ENCODE measurements at regions not wholly inside any gene's neighbourhood (a gene's known extent, or its start where the extent isn't known, plus 50 kb on each side); places are given as distances from the start of the nearest gene placed in this dataset.

DNA sequence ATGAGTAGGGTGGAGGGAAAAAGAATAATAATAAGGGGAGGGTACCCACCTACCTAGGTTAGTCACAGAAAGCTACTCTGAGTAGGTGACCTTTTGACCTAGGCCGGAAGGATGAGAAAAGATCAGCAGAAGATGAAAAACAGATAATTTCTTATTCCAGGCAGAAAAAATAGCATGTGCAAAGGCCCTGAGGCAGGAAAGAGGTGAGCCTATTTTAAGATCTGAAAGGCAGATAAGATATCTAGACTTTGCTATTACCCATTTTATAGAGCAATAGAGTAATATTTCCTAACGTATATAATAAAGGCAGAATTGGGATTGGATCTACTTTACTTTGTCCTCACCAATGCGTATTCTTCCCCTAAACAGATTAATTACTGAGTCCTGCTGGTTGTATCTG is 393.9 kb upstream of the MPDZ start:
- DNase-seq (no peak), ATAC-seq (ENCODE audit: low read depth in 2 of 2) (no peak)
- no peaks in the 10 kb centered on the region for H3K4me1 ChIP-seq (ENCODE audit: control insufficient read depth, insufficient read depth, low read length, poor library complexity, severe bottlenecking)
- H3K27me3 Mint-ChIP-seq = no peaks in the 10 kb centered on the region
- H3K27me3 ChIP-seq (ENCODE audit: control insufficient read depth, insufficient read depth, low read length) = no peaks in the 10 kb centered on the region
- no peak overlapping the region for H3K4me3 ChIP-seq (ENCODE audit: low read depth, low read length)
- H3K36me3 ChIP-seq (ENCODE audit: control insufficient read depth, insufficient read depth, low read length) = no peaks in the 10 kb centered on the region
- H3K4me1 Mint-ChIP-seq = no peaks in the 10 kb centered on the region
- no peak overlapping the region for H3K27ac ChIP-seq (ENCODE audit: insufficient read depth, low read length, poor library complexity, severe bottlenecking)
- H3K9me3 ChIP-seq (ENCODE audit: control insufficient read depth in 2 of 2, low read length in 2 of 2) = no peaks in the 10 kb centered on the region
- no peaks in the 10 kb centered on the region for H3K36me3 Mint-ChIP-seq
- H3K9me3 Mint-ChIP-seq = peaks cover 0 to 14% (median 9%) of the 10 kb centered on the region in 7 donors
- no peak overlapping the region for H3K27ac Mint-ChIP-seq
- H3K4me3 Mint-ChIP-seq = no peak overlapping the region

- DNase-seq = no peak
- Histone ChIP-seq H3K36me3 (ENCODE audit: control insufficient read depth, insufficient read depth, low read length) (no peaks in the 10 kb centered on the region), H3K4me1 (ENCODE audit: control insufficient read depth, insufficient read depth, low read length, poor library complexity, severe bottlenecking) (no peaks in the 10 kb centered on the region), H3K9me3 (ENCODE audit: control insufficient read depth in 2 of 2, low read length in 2 of 2) (no peaks in the 10 kb centered on the region), H3K27ac (ENCODE audit: insufficient read depth, low read length, poor library complexity, severe bottlenecking) (no peak overlapping the region), H3K4me3 (ENCODE audit: low read depth, low read length) (no peak overlapping the region), H3K27me3 (ENCODE audit: control insufficient read depth, insufficient read depth, low read length) (no peaks in the 10 kb centered on the region)
- Mint-ChIP-seq H3K4me3 (no peak overlapping the region), H3K9me3 (peaks cover 0 to 25% (median 12%) of the 10 kb centered on the region in 7 donors), H3K36me3 (no peaks in the 10 kb centered on the region), H3K27ac (no peak overlapping the region), H3K4me1 (no peaks in the 10 kb centered on the region), H3K27me3 (no peaks in the 10 kb centered on the region)
- no peak for ATAC-seq (ENCODE audit: low read depth in 2 of 2)
Observed at GRCh38 chr9:13665418-13666066, 386.1 kb upstream of the MPDZ start.

GRCh38 chr9:13661014-13661413 is 381.5 kb upstream of the MPDZ start:
- H3K4me3 Mint-ChIP-seq = peak overlapping the region in 1 of 4 donors; percentile 11
- no peaks in the 10 kb centered on the region for H3K36me3 Mint-ChIP-seq
- no peak overlapping the region for H3K4me3 ChIP-seq (ENCODE audit: low read depth, low read length)
- H3K36me3 ChIP-seq (ENCODE audit: control insufficient read depth, insufficient read depth, low read length) = no peaks in the 10 kb centered on the region
- H3K9me3 ChIP-seq (ENCODE audit: control insufficient read depth in 2 of 2, low read length in 2 of 2) = no peaks in the 10 kb centered on the region
- no peaks in the 10 kb centered on the region for H3K4me1 ChIP-seq (ENCODE audit: control insufficient read depth, insufficient read depth, low read length, poor library complexity, severe bottlenecking)
- H3K27me3 Mint-ChIP-seq = no peaks in the 10 kb centered on the region
- H3K27me3 ChIP-seq (ENCODE audit: control insufficient read depth, insufficient read depth, low read length) = no peaks in the 10 kb centered on the region
- DNase-seq (no peak), ATAC-seq (ENCODE audit: low read depth in 2 of 2) (no peak)
- H3K4me1 Mint-ChIP-seq = no peaks in the 10 kb centered on the region
- H3K9me3 Mint-ChIP-seq = peaks cover 0 to 18% (median 9%) of the 10 kb centered on the region in 7 donors
- H3K27ac ChIP-seq (ENCODE audit: insufficient read depth, low read length, poor library complexity, severe bottlenecking) = no peak overlapping the region
- no peak overlapping the region for H3K27ac Mint-ChIP-seq

GRCh38 chr9:13651969-13652663 is 372.6 kb upstream of the MPDZ start:
- Mint-ChIP-seq H3K36me3 (no peaks in the 10 kb centered on the region), H3K4me1 (no peaks in the 10 kb centered on the region), H3K9me3 (peaks cover 5 to 23% (median 8%) of the 10 kb centered on the region in 7 donors), H3K4me3 (no peak overlapping the region), H3K27ac (no peak overlapping the region), H3K27me3 (no peaks in the 10 kb centered on the region)
- Histone ChIP-seq H3K4me1 (ENCODE audit: control insufficient read depth, insufficient read depth, low read length, poor library complexity, severe bottlenecking) (no peaks in the 10 kb centered on the region), H3K9me3 (ENCODE audit: control insufficient read depth in 2 of 2, low read length in 2 of 2) (peaks cover 0 to 3% of the 10 kb centered on the region in 2 experiments), H3K36me3 (ENCODE audit: control insufficient read depth, insufficient read depth, low read length) (no peaks in the 10 kb centered on the region), H3K27ac (ENCODE audit: insufficient read depth, low read length, poor library complexity, severe bottlenecking) (no peak overlapping the region), H3K4me3 (ENCODE audit: low read depth, low read length) (no peak overlapping the region), H3K27me3 (ENCODE audit: control insufficient read depth, insufficient read depth, low read length) (no peaks in the 10 kb centered on the region)
- ATAC-seq (ENCODE audit: low read depth in 2 of 2) (no peak), DNase-seq (no peak)

GRCh38 chr9:13651526-13651925 is 372.0 kb upstream of the MPDZ start:
- peaks cover 5 to 23% (median 8%) of the 10 kb centered on the region in 7 donors for H3K9me3 Mint-ChIP-seq
- H3K27me3 Mint-ChIP-seq = no peaks in the 10 kb centered on the region
- H3K4me1 Mint-ChIP-seq = no peaks in the 10 kb centered on the region
- H3K27ac ChIP-seq (ENCODE audit: insufficient read depth, low read length, poor library complexity, severe bottlenecking) = no peak overlapping the region
- no peaks in the 10 kb centered on the region for H3K4me1 ChIP-seq (ENCODE audit: control insufficient read depth, insufficient read depth, low read length, poor library complexity, severe bottlenecking)
- ATAC-seq (ENCODE audit: low read depth in 2 of 2) (no peak), DNase-seq (no peak)
- no peaks in the 10 kb centered on the region for H3K36me3 Mint-ChIP-seq
- no peak overlapping the region for H3K27ac Mint-ChIP-seq
- H3K36me3 ChIP-seq (ENCODE audit: control insufficient read depth, insufficient read depth, low read length) = no peaks in the 10 kb centered on the region
- H3K27me3 ChIP-seq (ENCODE audit: control insufficient read depth, insufficient read depth, low read length) = no peaks in the 10 kb centered on the region
- H3K4me3 Mint-ChIP-seq = no peak overlapping the region
- peaks cover 0 to 3% of the 10 kb centered on the region in 2 experiments for H3K9me3 ChIP-seq (ENCODE audit: control insufficient read depth in 2 of 2, low read length in 2 of 2)
- no peak overlapping the region for H3K4me3 ChIP-seq (ENCODE audit: low read depth, low read length)

DNA sequence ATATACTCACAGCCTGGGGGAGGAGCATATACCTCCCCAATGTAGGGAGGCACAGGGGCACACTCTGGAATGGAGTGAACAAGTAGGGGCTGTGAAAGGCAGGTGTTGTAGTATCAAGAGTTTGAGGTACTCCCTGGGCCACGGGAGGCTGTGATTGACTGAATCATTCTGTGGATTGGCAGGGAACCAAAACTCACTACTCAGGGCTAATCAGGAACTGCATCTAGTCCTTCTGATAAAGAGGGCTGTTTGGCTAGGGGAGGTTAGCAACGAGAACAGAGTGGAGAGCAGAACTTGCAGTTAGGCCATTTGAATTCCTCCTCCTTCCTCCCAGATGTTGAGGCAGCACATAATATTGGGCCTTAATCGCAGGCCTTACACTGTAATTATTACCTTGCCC is 369.2 kb upstream of the MPDZ start:
- H3K36me3 ChIP-seq (ENCODE audit: control insufficient read depth, insufficient read depth, low read length) = no peaks in the 10 kb centered on the region
- no peak overlapping the region for H3K4me3 ChIP-seq (ENCODE audit: low read depth, low read length)
- Mint-ChIP-seq H3K36me3 (no peaks in the 10 kb centered on the region), H3K4me1 (no peaks in the 10 kb centered on the region), H3K27ac (no peak overlapping the region), H3K27me3 (no peaks in the 10 kb centered on the region), H3K4me3 (no peak overlapping the region), H3K9me3 (peaks cover 5 to 17% (median 7%) of the 10 kb centered on the region in 7 donors)
- H3K27me3 ChIP-seq (ENCODE audit: control insufficient read depth, insufficient read depth, low read length) = no peaks in the 10 kb centered on the region
- ATAC-seq (ENCODE audit: low read depth in 2 of 2) (no peak), DNase-seq (no peak)
- no peaks in the 10 kb centered on the region for H3K4me1 ChIP-seq (ENCODE audit: control insufficient read depth, insufficient read depth, low read length, poor library complexity, severe bottlenecking)
- H3K27ac ChIP-seq (ENCODE audit: insufficient read depth, low read length, poor library complexity, severe bottlenecking) = no peak overlapping the region
- peaks cover 0 to 3% of the 10 kb centered on the region in 2 experiments for H3K9me3 ChIP-seq (ENCODE audit: control insufficient read depth in 2 of 2, low read length in 2 of 2)

DNA sequence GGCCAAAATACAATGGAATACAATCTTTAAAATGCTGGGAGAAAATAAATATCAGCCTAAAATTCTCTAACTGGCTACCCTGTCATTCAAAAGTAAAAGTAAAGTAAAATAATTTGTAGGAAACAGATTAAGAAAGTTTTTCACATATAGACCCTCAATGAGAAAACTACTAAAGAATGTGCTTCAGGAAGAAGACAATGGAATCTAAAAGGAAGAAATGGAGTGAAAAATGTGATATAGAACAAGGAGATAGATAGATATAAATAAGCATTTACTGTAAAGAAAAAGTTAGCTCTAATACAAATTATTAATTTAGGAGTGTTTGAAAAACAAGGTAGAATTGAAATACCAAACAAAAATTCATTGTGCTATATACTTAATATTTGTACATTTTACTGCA is 368.6 kb upstream of the MPDZ start:
- no peaks in the 10 kb centered on the region for H3K4me1 ChIP-seq (ENCODE audit: control insufficient read depth, insufficient read depth, low read length, poor library complexity, severe bottlenecking)
- Mint-ChIP-seq H3K9me3 (peaks cover 5 to 16% (median 7%) of the 10 kb centered on the region in 7 donors), H3K36me3 (no peaks in the 10 kb centered on the region), H3K4me1 (no peaks in the 10 kb centered on the region), H3K4me3 (no peak overlapping the region), H3K27me3 (no peaks in the 10 kb centered on the region), H3K27ac (no peak overlapping the region)
- H3K27ac ChIP-seq (ENCODE audit: insufficient read depth, low read length, poor library complexity, severe bottlenecking) = no peak overlapping the region
- no peak for DNase-seq
- H3K36me3 ChIP-seq (ENCODE audit: control insufficient read depth, insufficient read depth, low read length) = no peaks in the 10 kb centered on the region
- peaks cover 0 to 3% of the 10 kb centered on the region in 2 experiments for H3K9me3 ChIP-seq (ENCODE audit: control insufficient read depth in 2 of 2, low read length in 2 of 2)
- no peak overlapping the region for H3K4me3 ChIP-seq (ENCODE audit: low read depth, low read length)
- no peak for ATAC-seq (ENCODE audit: low read depth in 2 of 2)
- no peaks in the 10 kb centered on the region for H3K27me3 ChIP-seq (ENCODE audit: control insufficient read depth, insufficient read depth, low read length)

GRCh38 chr9:13646500-13647021 is 367.1 kb upstream of the MPDZ start:
- Histone ChIP-seq H3K4me1 (ENCODE audit: control insufficient read depth, insufficient read depth, low read length, poor library complexity, severe bottlenecking) (no peaks in the 10 kb centered on the region), H3K4me3 (ENCODE audit: low read depth, low read length) (no peak overlapping the region), H3K27me3 (ENCODE audit: control insufficient read depth, insufficient read depth, low read length) (no peaks in the 10 kb centered on the region), H3K36me3 (ENCODE audit: control insufficient read depth, insufficient read depth, low read length) (no peaks in the 10 kb centered on the region), H3K27ac (ENCODE audit: insufficient read depth, low read length, poor library complexity, severe bottlenecking) (no peak overlapping the region), H3K9me3 (ENCODE audit: control insufficient read depth in 2 of 2, low read length in 2 of 2) (no peaks in the 10 kb centered on the region)
- no peak overlapping the region for H3K27ac Mint-ChIP-seq
- H3K27me3 Mint-ChIP-seq = no peaks in the 10 kb centered on the region
- H3K4me3 Mint-ChIP-seq = no peak overlapping the region
- no peaks in the 10 kb centered on the region for H3K36me3 Mint-ChIP-seq
- DNase-seq (no peak), ATAC-seq (ENCODE audit: low read depth in 2 of 2) (no peak)
- peaks cover 0 to 13% (median 8%) of the 10 kb centered on the region in 7 donors for H3K9me3 Mint-ChIP-seq
- H3K4me1 Mint-ChIP-seq = no peaks in the 10 kb centered on the region

Measured in CD4-positive, CD25-positive, alpha-beta regulatory T cell (primary cell).